Kidney capillary endothelial cell (primary cell): ENCODE measurements at regions not wholly inside any gene's neighbourhood (a gene's known extent, or its start where the extent isn't known, plus 50 kb on each side); places are given as distances from the start of the nearest gene placed in this dataset.
"Not testable (repeated sequence)": the region's sequence is repeated elsewhere in the genome, so short reads cannot be mapped to it uniquely, and the experiment has no call there.

Experiments used
- DNase-seq: peaks from one replicate; pipeline ENCODE4 v3.0.0-alpha.2; 2018; ENCODE audit warnings: low spot score

GRCh38 chr3:36656873-36657272 is 107.5 kb downstream of the DCLK3 start:
- no peak for DNase-seq

- no peak for DNase-seq
Measured at GRCh38 chr3:36653095-36653494, 111.3 kb downstream of the DCLK3 start.

GRCh38 chr3:36652104-36652503 is 112.2 kb downstream of the DCLK3 start:
- no peak for DNase-seq

GRCh38 chr3:36650271-36650671 is 114.1 kb downstream of the DCLK3 start:
- DNase-seq: no peak

- DNase-seq: no peak
Measured at GRCh38 chr3:36649125-36649524, 115.2 kb downstream of the DCLK3 start.

GRCh38 chr3:36648241-36649034 is 115.9 kb downstream of the DCLK3 start:
- peak; percentile 1 for DNase-seq

- DNase-seq: no peak
Measured at GRCh38 chr3:36647423-36647853, 116.9 kb downstream of the DCLK3 start.

- DNase-seq: no peak
Measured at GRCh38 chr3:36643192-36643591, 121.2 kb downstream of the DCLK3 start.

- DNase-seq: no peak
Measured at GRCh38 chr3:36635731-36636130, 128.6 kb downstream of the DCLK3 start.

GRCh38 chr3:36633897-36634296 is 130.5 kb downstream of the DCLK3 start:
- DNase-seq: not testable (repeated sequence)

- no peak for DNase-seq
Measured at GRCh38 chr3:36633060-36633459, 131.3 kb downstream of the DCLK3 start.

GRCh38 chr3:36631549-36631948 is 132.8 kb downstream of the DCLK3 start:
- DNase-seq: no peak

GRCh38 chr3:36615861-36616260 is 148.5 kb downstream of the DCLK3 start:
- no peak for DNase-seq

GRCh38 chr3:36606871-36607765 is 157.2 kb downstream of the DCLK3 start:
- DNase-seq: no peak

- DNase-seq: no peak
Measured at GRCh38 chr3:36603423-36603822, 160.9 kb downstream of the DCLK3 start.

GRCh38 chr3:36600404-36600803 is 163.9 kb downstream of the DCLK3 start:
- no peak for DNase-seq
